H9 (cell line): ENCODE measurements at regions not wholly inside any gene's neighbourhood (a gene's known extent, or its start where the extent isn't known, plus 50 kb on each side); places are given as distances from the start of the nearest gene placed in this dataset.

Experiments
- DNase-seq: peaks from one replicate; pipeline ENCODE4 v3.0.0-alpha.2; 2017
- H2AFZ ChIP-seq: one replicate; pipeline ENCODE4 v1.6.1; 2013; ENCODE audit warnings: mild to moderate bottlenecking, low read length, control low read depth, moderate library complexity
- H2AK5ac ChIP-seq: 2 replicates; pipeline ENCODE4 v1.6.1; 2013; ENCODE audit warnings: low read length, control low read depth, mixed read lengths; ENCODE audit not compliant: insufficient read length
- H2BK120ac ChIP-seq: one replicate; pipeline ENCODE4 v1.6.1; 2013; ENCODE audit warnings: low read depth, mild to moderate bottlenecking, low read length, control low read depth, inconsistent platforms; ENCODE audit not compliant: poor library complexity, severe bottlenecking
- H2BK12ac ChIP-seq: 2 replicates; pipeline ENCODE4 v1.6.1; 2013; ENCODE audit warnings: low read length, control low read depth, mixed read lengths, low read depth; ENCODE audit not compliant: insufficient read length
- H2BK15ac ChIP-seq: 2 replicates; pipeline ENCODE4 v1.6.1; 2013; ENCODE audit warnings: low read depth, low read length, control low read depth
- H2BK20ac ChIP-seq: one replicate; pipeline ENCODE4 v1.6.1; 2013; ENCODE audit warnings: low read depth, mild to moderate bottlenecking, low read length, control low read depth, inconsistent platforms; ENCODE audit not compliant: poor library complexity, severe bottlenecking
- H2BK5ac ChIP-seq: 2 replicates; pipeline ENCODE4 v1.6.1; 2013; ENCODE audit warnings: low read length, control low read depth, mixed read lengths; ENCODE audit not compliant: insufficient read length
- H3K14ac ChIP-seq: 2 replicates; pipeline ENCODE4 v1.6.1; 2013; ENCODE audit warnings: low read length, control low read depth; ENCODE audit not compliant: insufficient read depth
- H3K18ac ChIP-seq: 2 replicates; pipeline ENCODE4 v1.6.1; 2013; ENCODE audit warnings: low read depth, mild to moderate bottlenecking, mixed read lengths, low read length, control low read depth; ENCODE audit not compliant: insufficient read length
- H3K23ac ChIP-seq: 2 replicates; pipeline ENCODE4 v1.6.1; 2013; ENCODE audit warnings: low read length, control low read depth, mixed read lengths, low read depth; ENCODE audit not compliant: insufficient read length
- H3K23me2 ChIP-seq: 2 replicates; pipeline ENCODE4 v1.6.1; 2013; ENCODE audit warnings: low read depth, mild to moderate bottlenecking, mixed read lengths, low read length, control low read depth; ENCODE audit not compliant: insufficient read length, poor library complexity, severe bottlenecking
- H3K27ac ChIP-seq: 2 replicates; pipeline ENCODE4 v1.5.1; 2013; ENCODE audit warnings: low read length, control low read depth, mixed read lengths, low read depth; ENCODE audit not compliant: insufficient read length
- H3K27me3 ChIP-seq: 2 replicates; pipeline ENCODE4 v1.6.1; 2013; ENCODE audit warnings: low read length, control low read depth, inconsistent platforms; ENCODE audit not compliant: insufficient read depth
- H3K4ac ChIP-seq: 2 replicates; pipeline ENCODE4 v1.6.1; 2013; ENCODE audit warnings: low read depth, mild to moderate bottlenecking, control low read depth, inconsistent platforms, low read length, moderate library complexity
- H3K4me1 ChIP-seq: 2 replicates; pipeline ENCODE4 v1.6.1; 2013; ENCODE audit warnings: low read length, control low read depth, inconsistent platforms; ENCODE audit not compliant: insufficient read depth
- H3K4me2 ChIP-seq: 2 replicates; pipeline ENCODE4 v1.6.1; 2013; ENCODE audit warnings: low read length, control low read depth, mixed read lengths; ENCODE audit not compliant: insufficient read length, insufficient read depth
- H3K56ac ChIP-seq: 2 replicates; pipeline ENCODE4 v1.6.1; 2013; ENCODE audit warnings: low read depth, mild to moderate bottlenecking, mixed read lengths, low read length, control low read depth; ENCODE audit not compliant: insufficient read length
- H3K79me1 ChIP-seq: 2 replicates; pipeline ENCODE4 v1.6.1; 2013; ENCODE audit warnings: low read depth, mild to moderate bottlenecking, moderate library complexity, low read length, control low read depth, inconsistent platforms; ENCODE audit not compliant: insufficient read depth, poor library complexity, severe bottlenecking
- H3K79me2 ChIP-seq: 2 replicates; pipeline ENCODE4 v1.6.1; 2013; ENCODE audit warnings: low read length, control low read depth, inconsistent platforms; ENCODE audit not compliant: insufficient read depth
- H3K9ac ChIP-seq: 2 replicates; pipeline ENCODE4 v1.6.1; 2013; ENCODE audit warnings: low read length, control low read depth, mixed read lengths; ENCODE audit not compliant: insufficient read length; ENCODE audit errors: extremely low read depth
- H3K9me3 ChIP-seq: one replicate; pipeline ENCODE4 v1.6.1; 2013; ENCODE audit warnings: low read depth, low read length, inconsistent platforms; ENCODE audit not compliant: control insufficient read depth
- H3T11ph ChIP-seq: one replicate; pipeline ENCODE4 v1.6.1; 2013; ENCODE audit warnings: mild to moderate bottlenecking, low read length, control low read depth, inconsistent platforms
- H4K20me1 ChIP-seq: one replicate; pipeline ENCODE4 v1.6.1; 2013; ENCODE audit not compliant: control insufficient read depth, insufficient read length, insufficient read depth
- H4K5ac ChIP-seq: 2 replicates; pipeline ENCODE4 v1.6.1; 2013; ENCODE audit warnings: low read depth, mild to moderate bottlenecking, mixed read lengths, low read length, control low read depth; ENCODE audit not compliant: insufficient read length
- H4K8ac ChIP-seq: replicated peaks from 2 replicates; pipeline ENCODE4 v1.6.1; 2013; ENCODE audit warnings: low read length, control low read depth, mixed read lengths, low read depth; ENCODE audit not compliant: insufficient read length
- H4K91ac ChIP-seq: 2 replicates; pipeline ENCODE4 v1.6.1; 2013; ENCODE audit warnings: low read depth, mild to moderate bottlenecking, moderate library complexity, mixed read lengths, low read length, control low read depth; ENCODE audit not compliant: insufficient read length
- H3K27ac Mint-ChIP-seq, 3 experiments: 2 replicates in 2 of 3; 3 replicates in 1 of 3; pipeline ENCODE4 v1.8.0; 2020 to 2021; ENCODE audit warnings: mixed read lengths in 3 of 3, mild to moderate bottlenecking in 1 of 3, moderate library complexity in 1 of 3
- H3K27me3 Mint-ChIP-seq: 2 replicates; pipeline ENCODE4 v1.8.0; 2021; ENCODE audit warnings: low read depth, mild to moderate bottlenecking, moderate library complexity, mixed read lengths
- H3K36me3 Mint-ChIP-seq, 3 experiments: 2 replicates in 2 of 3; 3 replicates in 1 of 3; pipeline ENCODE4 v1.8.0; 2020 to 2021; ENCODE audit warnings: low read depth in 3 of 3, mixed read lengths in 3 of 3; ENCODE audit not compliant: insufficient read depth in 1 of 3
- H3K4me1 Mint-ChIP-seq, 2 experiments: 2 replicates each; pipeline ENCODE4 v1.8.0; 2020; ENCODE audit warnings: mixed read lengths in 2 of 2
- H3K4me3 Mint-ChIP-seq, 2 experiments: 2 replicates in 1 of 2; 3 replicates in 1 of 2; pipeline ENCODE4 v1.8.0; 2020 to 2021; ENCODE audit warnings: mild to moderate bottlenecking in 2 of 2, mixed read lengths in 2 of 2, moderate library complexity in 1 of 2
- H3K9me3 Mint-ChIP-seq, 2 experiments: 2 replicates in 1 of 2; 3 replicates in 1 of 2; pipeline ENCODE4 v1.8.0; 2020; ENCODE audit warnings: mild to moderate bottlenecking in 2 of 2, mixed read lengths in 2 of 2, moderate library complexity in 1 of 2
- WGBS: extraction: QIAGEN DNeasy Blood & Tissue Kit; methylation state at CpG from one replicate; pipeline ENCODE4 v1.1.7; 2013; ENCODE audit warnings: missing lambda C conversion rate, low lambda C conversion rate, mixed read lengths; ENCODE audit not compliant: insufficient read length; ENCODE audit errors: extremely low coverage; 5-methylcytosine and 5-hydroxymethylcytosine counted together
- TF ChIP-seq, protein P1 (sequence below): fragments of 200-600 bp; sonication (generic); conservative IDR thresholded peaks from 3 replicates; pipeline ENCODE4 v1.8.0; 2021; ENCODE audit warnings: antibody characterized with exemption, mild to moderate bottlenecking

DNA sequence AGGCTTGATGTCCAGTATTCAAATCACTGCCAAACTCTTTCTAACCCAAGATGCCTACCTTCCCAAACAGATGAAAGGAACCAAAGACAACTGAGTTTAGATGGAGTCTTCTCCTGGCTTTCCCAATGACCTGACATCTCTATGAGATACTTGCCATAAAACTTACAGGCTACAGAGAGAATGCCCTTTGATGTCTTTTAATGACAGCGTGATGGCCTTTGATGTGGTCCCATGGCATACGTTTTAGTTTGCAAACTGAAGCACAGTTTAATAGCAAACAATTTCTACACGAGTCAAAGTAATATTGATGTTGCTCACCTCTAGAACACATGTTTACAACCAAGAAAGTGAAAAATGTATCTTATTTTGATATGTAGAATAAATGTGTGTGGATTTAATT, 73.2 kb downstream of the ZIC4 start:
- Histone ChIP-seq H3K4ac (no peak overlapping the region), H3K23ac (no peak overlapping the region), H3K14ac (no peak overlapping the region), H3K27me3 (no peaks in the 10 kb centered on the region), H4K91ac (no peak overlapping the region), H2BK20ac (no peak overlapping the region), H3K27ac (no peak overlapping the region), H3K9me3 (no peaks in the 10 kb centered on the region), H3K18ac (no peak overlapping the region), H2AFZ (no peak overlapping the region), H3K23me2 (no peaks in the 10 kb centered on the region), H4K20me1 (no peaks in the 10 kb centered on the region), H4K8ac (no peak overlapping the region), H3K79me2 (no peaks in the 10 kb centered on the region), H3K79me1 (no peaks in the 10 kb centered on the region), H3T11ph (no peak overlapping the region), H2AK5ac (no peak overlapping the region), H3K4me2 (no peak overlapping the region), H2BK5ac (no peak overlapping the region), H2BK15ac (no peak overlapping the region), H2BK120ac (no peak overlapping the region), H2BK12ac (no peak overlapping the region), H4K5ac (no peak overlapping the region), H3K4me1 (no peaks in the 10 kb centered on the region), H3K56ac (no peak overlapping the region), H3K9ac (no peak overlapping the region)
- H3K36me3 Mint-ChIP-seq = no peaks in the 10 kb centered on the region
- DNase-seq = no peak
- H3K27me3 Mint-ChIP-seq = 0 out of 2 replicates have a peak, but pooled peaks cover 1% of the 10 kb centered on the region
- TF ChIP-seq, protein P1, sequence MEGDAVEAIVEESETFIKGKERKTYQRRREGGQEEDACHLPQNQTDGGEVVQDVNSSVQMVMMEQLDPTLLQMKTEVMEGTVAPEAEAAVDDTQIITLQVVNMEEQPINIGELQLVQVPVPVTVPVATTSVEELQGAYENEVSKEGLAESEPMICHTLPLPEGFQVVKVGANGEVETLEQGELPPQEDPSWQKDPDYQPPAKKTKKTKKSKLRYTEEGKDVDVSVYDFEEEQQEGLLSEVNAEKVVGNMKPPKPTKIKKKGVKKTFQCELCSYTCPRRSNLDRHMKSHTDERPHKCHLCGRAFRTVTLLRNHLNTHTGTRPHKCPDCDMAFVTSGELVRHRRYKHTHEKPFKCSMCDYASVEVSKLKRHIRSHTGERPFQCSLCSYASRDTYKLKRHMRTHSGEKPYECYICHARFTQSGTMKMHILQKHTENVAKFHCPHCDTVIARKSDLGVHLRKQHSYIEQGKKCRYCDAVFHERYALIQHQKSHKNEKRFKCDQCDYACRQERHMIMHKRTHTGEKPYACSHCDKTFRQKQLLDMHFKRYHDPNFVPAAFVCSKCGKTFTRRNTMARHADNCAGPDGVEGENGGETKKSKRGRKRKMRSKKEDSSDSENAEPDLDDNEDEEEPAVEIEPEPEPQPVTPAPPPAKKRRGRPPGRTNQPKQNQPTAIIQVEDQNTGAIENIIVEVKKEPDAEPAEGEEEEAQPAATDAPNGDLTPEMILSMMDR = no peak
- H3K4me1 Mint-ChIP-seq = no peaks in the 10 kb centered on the region; a peak in 1 of 4 replicates
- H3K4me3 Mint-ChIP-seq = no peak overlapping the region
- H3K27ac Mint-ChIP-seq = no peak overlapping the region
- no CpG with 5 or more reads among the region's 3 CpGs for WGBS
- H3K9me3 Mint-ChIP-seq = no peaks in the 10 kb centered on the region
